ENCODE measurements at regions not wholly inside any gene's neighbourhood (a gene's known extent, or its start where the extent isn't known, plus 50 kb on each side); places are given as distances from the start of the nearest gene placed in this dataset.

- no peak for TF ChIP-seq CTCF (conservative IDR thresholded peaks at IDR 0.05 in 1 of 2, IDR thresholded peaks at IDR 0.05 in 1 of 2; ENCODE audit: low read depth in 1 of 2, low read length in 2 of 2)
- no peak for TF ChIP-seq EZH2 (IDR thresholded peaks at IDR 0.05; ENCODE audit: low read length, missing control alignments)
Observed at GRCh38 chr20:55094353-55094861, 619.0 kb downstream of the DOK5 start.

All from fibroblast of lung (primary cell).